ENCODE measurements at regions not wholly inside any gene's neighbourhood (a gene's known extent, or its start where the extent isn't known, plus 50 kb on each side); places are given as distances from the start of the nearest gene placed in this dataset.

DNA sequence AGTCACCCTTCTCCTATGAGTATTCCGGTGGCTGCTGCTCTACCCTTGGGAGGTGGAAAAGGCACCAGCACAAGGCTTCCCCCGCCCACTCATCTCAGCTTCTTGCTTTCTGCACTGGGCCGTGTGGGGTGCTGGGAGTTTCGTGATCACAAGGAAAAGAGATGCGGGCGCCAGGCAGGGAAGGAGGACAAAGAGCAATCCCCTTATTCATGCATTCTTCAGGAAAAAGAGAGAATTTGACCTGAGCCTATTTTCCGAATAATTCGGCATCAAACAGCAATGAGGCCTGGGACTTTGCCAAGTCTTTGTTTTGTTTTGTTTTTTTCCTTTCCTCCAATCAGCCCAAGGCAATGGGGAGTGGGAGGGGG is 102.2 kb upstream of the LPP start:
- no peak for DNase-seq

DNA sequence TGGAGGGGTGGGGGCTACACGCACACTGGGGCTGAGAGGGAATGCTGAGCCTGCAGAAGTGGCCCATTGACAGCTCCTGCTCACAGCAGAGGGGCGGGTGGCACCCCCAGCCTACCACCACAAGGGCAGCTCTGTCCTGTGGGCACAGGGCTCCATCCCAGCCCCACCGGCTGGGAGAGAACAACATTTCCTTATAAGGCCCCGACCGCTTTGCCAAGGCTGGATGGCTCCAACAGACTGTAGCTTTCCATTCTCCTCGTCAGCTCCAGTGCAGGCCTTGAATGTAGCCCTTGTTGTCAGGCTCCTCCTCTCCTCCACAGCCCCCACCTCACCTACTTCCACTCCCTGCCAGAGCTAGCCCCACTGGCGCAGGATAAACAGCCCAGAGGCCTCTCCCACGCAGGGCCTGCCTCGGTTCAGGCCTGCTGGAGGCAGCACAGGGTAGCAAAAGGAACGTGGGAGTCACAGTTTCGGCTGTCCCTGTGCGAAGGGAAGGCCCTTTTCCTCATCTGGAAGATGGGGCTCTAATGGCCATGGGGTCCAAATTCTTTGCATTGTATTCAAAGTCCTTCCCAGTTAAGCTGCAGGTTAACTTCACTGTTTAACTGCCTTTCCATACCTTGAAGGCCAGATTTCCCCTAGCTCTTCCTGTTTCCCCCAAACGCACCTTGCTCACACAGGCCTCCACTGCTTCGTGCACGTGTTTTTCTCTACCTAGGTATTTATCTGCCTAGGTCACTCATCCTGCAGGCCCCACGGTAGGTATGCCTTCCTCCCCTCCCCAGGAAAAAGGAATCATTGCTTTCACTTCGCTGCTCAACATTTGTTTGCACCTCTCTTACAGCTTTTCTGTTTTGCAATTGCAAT is 101.6 kb upstream of the LPP start:
- no peak for DNase-seq

DNA sequence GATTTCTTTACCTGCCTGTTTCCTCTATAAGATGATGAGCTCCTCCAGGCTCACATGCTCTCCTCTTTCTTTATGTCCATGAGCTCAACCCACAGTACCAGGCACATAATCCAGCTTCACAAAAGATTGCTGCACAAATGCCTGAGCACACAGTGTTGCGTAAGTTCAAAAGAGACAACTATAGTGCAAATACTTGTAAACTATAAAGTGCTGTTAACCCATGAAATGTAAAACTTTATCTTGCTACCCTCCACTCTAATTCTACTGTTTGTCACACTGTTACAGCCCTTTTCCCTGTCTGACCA is 101.0 kb upstream of the LPP start:
- no peak for DNase-seq

DNA sequence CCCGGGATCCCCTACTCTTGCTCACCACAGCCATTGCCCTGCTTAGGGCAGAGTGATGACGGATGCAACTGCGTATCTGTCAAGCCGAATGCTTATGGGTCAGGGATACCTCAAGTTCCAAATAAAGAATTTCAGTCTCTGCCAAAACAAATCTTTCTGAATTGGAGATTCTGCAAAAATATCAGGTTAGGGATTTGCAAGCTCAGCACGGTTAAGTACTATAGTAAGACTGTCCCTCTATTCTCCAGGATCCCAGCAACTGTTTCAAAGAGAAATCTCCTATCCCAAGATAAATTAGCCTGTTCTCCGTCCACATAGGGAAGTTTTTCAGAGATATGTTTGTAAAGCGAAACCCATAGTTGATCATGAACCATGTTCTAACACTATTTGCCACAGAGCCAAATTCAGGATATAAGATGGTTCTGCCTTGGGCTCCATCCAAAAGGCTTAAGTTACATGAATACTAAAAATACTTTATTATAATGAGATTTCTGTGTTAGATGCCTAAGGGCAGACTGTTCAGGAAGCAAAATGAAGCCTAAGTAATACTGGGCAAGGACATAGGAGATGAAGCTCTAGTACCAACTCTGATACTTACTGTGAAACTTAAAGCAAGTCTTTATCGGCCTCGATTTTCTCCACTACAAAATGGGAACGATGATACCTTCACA is 100.1 kb upstream of the LPP start:
- DNase-seq = no peak

DNA sequence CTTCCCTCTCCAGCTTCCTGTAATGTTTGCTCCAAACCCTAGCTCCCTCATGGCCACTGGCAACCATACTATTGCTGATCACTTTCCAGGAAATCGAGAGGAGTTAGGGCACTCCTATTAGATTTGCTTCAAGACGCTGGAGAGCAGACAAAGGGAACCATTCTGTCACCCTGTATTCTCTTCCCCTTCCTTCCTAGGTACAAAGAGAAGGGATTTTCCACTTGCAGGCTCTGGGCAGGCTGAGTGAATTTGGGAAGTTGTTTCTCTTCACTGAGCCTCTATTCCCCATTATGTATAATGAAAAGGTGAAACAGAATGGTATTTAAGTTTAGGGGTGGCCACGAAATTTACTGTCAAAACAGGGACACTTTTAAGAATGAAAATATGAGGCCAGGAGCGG is 99.4 kb upstream of the LPP start:
- DNase-seq = no peak

DNA sequence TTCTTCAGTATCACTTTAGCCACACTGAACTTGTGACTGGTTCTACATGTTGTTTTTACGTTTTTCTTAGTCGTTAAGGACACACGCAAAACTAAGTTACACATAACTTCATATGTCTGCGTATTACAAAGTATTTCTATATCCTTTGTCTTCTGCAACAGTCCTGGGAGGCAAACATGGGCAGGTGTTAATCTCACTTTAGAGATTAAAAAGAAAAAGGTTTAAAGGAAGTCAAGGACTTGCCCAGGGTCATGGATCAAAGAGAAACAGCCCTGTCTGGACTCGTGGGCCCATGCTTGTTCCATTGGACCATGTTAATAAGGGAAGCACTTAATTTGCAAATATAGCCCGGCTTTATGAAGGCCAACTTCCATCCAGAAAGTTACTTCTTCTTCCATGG is 98.6 kb upstream of the LPP start:
- no peak for DNase-seq

DNA sequence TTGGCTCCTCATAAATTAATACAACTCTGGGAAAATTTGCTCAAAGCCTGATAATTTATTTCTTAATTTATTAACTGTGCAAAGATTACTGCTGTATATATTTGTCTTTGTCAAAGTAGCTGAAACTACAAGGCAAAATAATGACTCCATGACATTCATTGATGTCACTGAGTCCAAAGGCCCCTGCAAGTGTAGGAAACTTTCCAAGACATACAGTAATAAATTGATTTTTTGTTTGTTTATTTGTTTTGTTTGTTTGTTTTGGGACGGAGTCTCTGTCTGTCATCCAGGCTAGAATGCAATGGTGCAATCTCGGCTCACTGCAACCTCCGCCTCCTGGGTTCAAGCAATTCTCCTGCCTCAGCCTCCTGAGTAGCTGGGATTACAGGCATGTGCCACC is 96.8 kb upstream of the LPP start:
- DNase-seq = no peak

DNA sequence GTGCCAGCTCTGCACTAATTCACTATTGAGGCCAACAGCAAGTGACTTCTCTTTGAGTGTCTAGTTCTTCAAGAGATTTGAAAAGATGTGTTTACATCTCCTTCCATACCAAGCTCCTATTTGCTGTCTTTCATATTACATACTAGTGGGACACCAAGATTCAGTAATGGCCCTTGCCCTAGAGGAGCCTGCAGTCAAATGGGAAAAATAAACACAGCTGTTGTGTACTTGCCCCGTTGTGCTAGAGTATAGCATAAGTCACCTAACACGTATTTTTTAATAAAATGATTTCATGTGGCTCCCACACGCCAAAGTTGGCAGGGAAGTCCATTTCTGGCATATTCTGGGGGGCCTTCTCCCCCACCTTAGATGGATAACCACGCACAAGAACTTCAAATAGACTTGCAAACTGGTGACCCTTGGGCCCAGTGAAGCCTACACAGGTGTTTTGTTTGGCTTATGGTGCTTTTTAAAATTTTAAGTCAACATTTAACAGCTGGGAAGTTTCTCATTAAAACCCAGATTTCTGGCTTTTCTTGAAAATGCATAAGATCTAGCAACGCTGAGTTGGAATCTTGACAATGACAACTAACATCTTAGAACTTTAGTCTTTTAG is 95.3 kb upstream of the LPP start:
- DNase-seq = no peak

DNA sequence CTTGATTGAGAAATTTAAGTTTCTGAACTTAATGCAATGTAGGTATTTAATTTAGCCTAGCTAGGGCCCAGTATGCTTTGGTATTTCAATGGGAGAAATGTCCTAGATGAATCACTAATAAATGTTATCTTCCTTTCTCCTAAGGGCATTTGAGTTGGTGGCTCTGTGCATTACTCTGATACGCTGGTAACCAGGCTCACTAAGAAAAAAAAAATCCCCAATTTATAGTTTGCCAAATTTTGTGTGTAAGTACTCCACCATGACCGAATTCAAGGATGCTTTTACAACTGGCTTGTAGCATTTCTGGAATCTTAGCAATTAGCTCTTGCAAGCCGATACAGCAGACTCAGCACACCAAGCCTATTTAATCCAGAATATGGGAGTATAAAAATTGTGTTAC is 94.6 kb upstream of the LPP start:
- no peak for DNase-seq

DNA sequence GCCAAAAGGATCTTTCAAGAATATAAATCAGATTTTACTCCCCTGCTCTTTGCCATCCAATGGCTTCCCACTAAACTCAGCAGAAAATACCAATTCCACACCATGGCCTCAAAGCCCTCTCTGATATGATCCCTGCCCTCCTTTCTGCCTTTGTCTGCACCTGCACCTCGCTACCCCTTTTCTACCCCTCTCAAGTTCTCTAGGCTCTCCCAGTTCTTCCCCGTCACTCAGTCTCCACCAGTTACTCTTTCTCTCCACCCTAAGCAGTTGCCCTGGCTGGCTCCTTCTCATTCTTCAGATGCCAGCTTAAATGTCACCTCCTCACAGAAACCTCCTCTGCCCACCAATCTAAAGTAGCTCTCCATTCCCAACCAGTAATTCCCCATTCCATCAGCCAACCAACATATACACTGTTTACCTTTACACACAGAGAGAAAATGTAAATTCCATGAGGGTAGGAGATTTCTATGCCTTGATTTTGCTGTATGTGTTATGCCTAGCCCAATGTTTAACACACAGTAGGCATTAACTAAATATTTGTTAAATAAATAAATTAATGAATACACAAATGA is 93.6 kb upstream of the LPP start:
- DNase-seq = no peak

DNA sequence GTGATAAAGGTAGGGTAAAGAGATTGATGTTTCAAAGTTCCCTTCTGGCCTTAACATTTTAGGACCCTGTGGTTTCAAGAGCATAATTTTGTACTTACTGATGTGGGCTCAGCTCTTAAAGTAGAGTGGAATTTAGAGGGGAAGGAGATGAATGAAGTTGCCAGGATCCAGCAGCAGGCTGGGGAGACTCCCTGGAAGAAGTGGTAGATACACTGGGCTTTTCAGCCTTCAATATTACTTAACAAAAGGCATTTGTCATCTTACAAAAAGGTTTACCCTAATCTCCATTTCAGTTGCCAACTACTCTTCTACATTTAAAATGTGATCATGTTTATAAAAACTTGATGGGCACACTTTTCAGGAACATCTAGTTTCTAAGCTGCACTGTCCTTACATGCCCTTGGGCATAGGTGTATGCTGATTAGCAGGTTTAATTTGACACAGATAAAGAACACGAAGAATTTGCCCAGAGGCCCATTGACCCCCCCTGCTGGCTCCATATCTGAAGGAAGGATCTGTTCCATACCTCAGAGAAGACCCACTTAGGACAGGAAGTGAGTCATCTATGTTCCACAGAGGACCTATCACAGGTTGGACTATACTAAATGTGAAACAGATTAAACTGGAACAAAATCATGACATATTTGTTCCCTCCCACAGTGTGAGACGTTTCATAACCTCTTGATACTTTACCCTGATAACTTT is 93.0 kb upstream of the LPP start:
- no peak for DNase-seq

DNA sequence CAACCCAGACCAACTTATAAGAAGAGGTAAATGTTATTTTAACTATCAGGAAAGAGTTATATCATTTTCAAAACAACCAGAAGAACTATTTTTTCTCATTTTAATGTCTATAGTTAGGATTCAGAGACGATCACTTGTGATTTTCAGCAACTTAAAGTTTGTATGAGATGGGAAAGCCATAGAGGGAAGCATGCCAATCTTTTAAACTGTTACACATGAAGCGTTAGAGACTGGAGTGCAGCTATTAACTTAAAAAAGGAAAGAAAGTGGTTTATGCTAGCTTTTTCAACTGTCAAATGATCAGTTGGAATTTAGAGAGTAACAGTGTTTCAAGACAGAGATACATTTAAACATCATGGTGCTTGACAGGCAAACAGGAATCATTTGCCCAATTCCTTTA is 91.7 kb upstream of the LPP start:
- no peak for DNase-seq

DNA sequence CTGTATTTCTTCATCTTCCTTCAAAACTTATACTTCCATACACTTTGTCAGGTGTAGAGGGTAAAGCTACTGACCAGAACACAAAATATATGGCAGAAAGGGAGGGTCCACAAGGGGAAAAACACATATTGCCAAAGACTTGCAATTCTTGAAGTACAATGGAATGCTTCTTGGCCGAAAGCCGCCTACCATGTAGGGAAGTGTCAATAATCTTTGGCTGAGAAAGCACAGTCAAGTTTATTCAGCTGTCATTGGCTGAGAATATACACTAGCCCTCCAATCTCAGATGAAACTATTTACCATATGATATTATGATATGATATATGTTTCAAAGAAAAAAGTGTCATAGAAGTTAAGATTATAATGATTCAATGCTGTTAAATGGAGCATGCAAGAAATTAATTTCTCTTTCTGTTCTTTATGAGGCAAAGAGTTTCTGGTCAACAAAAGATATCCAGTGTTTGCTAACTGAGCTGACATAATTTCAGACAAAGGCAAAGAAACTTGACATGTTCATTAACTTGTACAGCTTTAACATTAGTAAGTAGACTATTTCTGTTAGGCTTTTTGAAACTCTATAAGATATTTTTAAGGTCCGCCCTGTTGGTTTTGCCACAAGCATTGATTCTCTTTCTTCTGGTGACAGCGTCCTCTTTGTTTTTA is 89.0 kb upstream of the LPP start:
- no peak for DNase-seq

DNA sequence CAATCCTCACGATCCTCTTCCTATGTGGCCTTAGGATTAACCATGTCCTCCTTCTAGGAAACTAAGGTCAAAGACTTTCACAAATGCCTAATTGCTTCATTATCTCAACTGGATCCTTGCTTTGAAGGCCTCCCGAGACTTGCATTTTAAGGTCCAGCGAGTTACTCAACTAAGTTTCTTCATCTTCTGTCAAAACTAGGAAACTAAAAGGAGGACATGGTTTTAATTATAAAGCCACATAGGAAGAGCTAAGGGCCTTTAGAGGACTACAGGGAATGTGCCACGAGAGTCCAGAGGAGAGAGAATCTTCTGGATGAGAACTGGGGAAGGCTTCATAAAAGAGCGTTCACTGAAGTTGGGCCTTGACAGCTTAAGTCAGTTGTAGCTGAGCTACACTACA is 87.8 kb upstream of the LPP start:
- no peak for DNase-seq

DNA sequence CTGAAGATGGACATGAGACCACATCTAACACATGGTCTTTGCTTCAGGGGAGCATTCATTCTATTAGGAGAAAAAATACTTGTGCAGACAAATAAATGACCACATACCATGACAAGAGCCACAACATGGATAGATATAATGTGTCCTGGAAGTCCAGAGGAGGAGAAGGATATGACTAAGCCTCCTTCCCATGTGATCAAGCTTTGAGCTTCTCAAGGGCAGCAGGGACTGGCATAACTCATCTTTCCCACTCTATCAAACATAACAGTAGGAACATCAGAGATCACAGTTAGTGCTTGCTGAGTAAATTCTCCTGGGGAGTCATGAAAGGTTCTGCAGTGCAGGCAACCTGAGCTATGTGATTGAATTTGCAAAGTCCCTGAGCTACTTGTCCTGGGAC is 86.0 kb upstream of the LPP start:
- no peak for DNase-seq

DNA sequence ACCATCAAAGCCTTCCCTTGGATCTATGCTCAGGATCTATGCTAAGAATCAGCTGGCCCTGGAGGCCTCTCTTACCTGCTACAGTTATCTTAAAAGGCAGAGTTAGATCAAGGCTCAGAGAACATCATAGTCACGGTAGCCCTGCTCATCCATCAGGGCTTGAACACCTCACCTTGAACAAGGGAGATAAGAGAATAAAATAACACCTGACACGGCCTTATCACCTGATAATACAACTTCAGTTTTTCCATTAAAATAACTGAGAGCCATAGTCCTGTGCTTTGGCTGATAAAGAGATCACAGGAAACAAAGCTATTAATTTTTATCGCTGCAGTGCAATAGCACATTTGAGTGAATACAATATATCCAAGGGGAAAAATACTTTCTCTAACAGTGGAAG is 85.6 kb upstream of the LPP start:
- DNase-seq = no peak

DNA sequence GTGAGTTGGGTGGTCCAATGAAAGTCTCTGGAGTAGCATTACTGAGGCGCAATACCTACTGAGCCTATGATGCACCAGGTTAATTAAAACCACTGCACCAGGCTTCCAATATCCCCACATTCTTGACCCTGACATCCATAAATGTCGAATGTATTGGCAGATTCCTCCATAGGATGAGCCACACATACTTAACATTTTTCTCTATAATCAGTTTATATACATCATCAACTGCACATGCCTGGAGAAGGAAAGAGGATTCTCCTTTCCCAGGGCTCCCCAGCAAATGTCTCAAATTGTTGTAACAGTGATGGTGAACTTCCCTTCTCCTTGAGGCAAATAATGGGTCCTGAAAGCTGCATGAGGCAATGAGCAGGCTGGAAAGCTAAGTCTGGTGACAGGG is 82.3 kb upstream of the LPP start:
- no peak for DNase-seq

DNA sequence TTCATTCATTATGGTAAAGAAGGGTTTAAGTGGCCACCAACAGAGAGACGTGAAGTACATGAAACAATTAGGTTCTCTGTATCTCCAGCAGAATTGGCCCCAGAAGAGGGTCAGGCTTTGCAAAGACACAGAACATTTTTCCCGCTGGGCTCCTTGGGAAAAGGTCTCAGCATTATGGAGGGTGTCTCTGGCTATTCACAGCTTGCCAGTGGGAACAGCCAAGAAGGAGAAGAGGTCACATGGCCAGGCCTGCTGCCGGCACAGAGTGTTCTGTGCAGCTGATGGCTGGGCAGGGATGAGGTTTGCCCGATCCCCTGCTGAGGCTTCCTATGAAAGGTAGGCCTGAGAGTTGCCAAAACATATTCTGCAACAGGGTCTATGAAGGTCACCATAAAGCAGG is 77.8 kb upstream of the LPP start:
- no peak for DNase-seq

DNA sequence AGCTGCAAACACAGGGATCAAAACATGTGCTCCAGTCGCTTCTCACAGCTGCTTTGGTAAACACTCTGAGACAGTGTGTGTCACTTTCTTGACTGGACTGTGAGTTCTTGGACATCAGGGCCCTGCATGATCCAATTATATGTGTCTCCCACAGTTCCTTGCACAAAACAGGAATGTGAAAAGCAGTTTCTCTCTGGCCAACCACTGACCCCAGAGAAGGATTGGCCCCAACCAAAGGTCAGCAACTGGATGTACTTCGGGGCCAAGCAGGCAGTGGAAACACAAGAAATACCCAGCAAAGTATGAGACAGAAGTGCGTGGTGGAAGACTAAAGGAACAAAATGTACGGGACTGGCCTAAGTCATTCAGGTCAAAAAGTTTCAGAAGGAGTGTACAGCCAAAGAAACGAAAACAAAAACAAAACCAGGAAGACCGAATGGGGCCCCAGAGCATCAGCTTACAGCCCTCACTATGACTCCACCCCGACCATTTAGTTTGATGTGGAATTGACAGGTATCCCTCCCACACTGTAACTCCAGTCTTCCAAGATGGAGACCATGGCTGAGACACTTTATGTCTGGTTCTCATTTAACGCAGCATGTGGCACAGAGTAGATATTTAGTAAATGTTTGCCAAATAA is 76.7 kb upstream of the LPP start:
- no peak for DNase-seq

DNA sequence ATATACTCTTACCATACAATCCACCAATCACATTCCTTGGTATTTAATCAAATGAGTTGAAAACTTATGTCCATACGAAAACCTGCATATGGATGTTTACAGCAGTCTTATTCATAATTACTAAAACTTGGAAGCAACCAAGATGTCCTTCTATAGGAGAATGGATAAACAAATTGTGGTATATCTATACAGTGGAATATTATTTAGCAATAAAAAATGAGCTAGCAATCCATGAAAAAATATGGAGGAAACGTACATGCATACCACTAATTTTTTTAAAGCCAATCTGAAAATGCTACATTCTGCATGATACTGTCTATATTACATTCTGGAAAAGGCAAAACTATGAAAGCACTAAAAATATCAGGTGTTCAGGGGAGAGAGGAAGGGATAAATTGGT is 73.9 kb upstream of the LPP start:
- no peak for DNase-seq

DNA sequence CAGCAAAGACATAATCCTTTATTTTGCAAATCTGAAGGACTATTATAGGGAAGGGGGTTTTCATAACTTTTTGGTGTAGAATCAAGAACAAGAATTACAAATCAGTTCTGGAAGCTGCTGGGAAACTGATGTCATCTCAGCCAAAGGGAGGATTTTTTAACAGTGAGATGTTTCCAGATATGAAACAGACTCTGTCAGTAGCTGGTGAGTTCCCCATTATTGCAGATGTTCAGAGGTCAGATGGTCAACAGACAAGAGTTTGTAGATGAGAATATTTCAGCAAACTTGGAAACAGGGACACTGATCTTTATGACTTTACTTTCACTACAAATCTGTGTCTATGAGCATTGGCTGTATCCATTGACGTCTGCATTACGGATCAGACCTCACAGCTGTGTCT is 71.9 kb upstream of the LPP start:
- DNase-seq = no peak

DNA sequence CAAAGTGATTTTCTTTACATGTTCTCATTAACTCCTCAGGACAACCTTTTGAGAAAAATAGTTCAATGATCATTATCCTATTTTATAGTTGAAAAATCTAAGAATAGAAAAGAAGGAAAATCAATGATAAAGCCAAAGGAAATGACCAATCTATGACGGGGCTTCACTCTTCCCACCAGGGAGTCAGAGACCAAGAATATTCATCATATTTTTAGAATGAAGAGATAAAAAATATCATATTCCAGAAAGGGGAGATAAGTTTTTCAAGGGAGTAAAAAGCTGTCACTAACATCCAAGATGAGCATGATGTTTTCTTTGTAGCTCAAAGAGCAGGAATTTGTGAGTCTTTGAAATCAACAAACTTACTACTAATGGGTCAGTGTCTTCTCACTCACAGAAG is 71.5 kb upstream of the LPP start:
- DNase-seq = no peak

DNA sequence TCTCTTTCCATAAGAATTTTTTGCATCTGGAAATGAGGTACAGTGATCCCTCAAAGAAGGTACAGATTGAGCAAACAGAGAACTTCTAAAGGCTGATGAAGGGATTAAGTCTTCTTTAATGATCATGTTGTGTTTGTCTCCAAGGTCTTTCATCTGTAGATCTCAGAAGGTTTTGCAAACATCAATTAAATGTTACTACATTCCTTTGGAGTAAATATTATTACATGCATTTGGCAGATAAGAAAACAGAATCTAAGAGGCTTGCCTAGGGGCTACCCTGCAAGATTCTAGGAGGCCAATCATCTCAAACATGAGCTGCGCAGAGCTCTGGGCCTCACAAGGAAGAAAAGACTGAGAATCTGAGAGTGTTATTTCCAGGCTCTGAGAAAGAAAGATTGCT is 70.9 kb upstream of the LPP start:
- DNase-seq = no peak
